ENCODE measurements at regions not wholly inside any gene's neighbourhood (a gene's known extent, or its start where the extent isn't known, plus 50 kb on each side); places are given as distances from the start of the nearest gene placed in this dataset.
A peak's percentile ranks its signal among the peaks of the same experiment; 100 is the strongest.

DNA sequence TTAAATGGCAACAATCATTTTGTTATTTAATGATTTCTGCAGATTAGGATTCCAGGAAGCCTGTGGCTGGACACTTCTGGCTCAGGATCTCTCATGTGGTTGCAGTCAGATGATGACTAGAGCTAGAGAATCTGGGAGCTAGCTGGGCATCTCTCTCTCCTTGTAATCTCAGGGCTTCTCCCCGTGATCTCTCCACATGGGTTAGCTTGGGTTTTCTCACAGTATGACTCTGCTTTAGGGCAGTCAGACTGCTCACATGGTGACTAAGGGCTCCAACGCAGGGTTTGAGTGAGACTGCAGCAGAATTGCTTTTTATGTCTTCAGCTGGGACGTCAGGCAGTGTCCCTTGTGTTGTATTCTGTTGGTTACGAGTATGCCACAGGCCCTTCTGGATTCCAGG lies 361.4 kb downstream of the CBLL2 start:
- H3K27ac Mint-ChIP-seq: peak overlapping the region in 1 of 3 experiments; percentile 66; a peak in 1 of 7 replicates
- Histone ChIP-seq H3K9ac (ENCODE audit: extremely low read depth, insufficient read length, low read length) (no peak overlapping the region), H2AFZ (ENCODE audit: low read length) (no peak overlapping the region), H3K23me2 (ENCODE audit: insufficient read length, low read depth, low read length, poor library complexity, severe bottlenecking) (no peaks in the 10 kb centered on the region), H3K4me2 (ENCODE audit: insufficient read depth, insufficient read length, low read length) (no peak overlapping the region), H4K91ac (ENCODE audit: insufficient read length, low read depth, low read length) (no peak overlapping the region), H2BK12ac (ENCODE audit: insufficient read length, low read depth, low read length) (no peak overlapping the region), H2AK5ac (ENCODE audit: insufficient read length, low read length) (no peak overlapping the region), H3K9me3 (ENCODE audit: control insufficient read depth, low read depth, low read length) (no peaks in the 10 kb centered on the region), H4K8ac (replicated peaks; ENCODE audit: insufficient read length, low read depth, low read length) (no peak overlapping the region), H3T11ph (ENCODE audit: low read length) (no peak overlapping the region), H3K23ac (ENCODE audit: insufficient read length, low read depth, low read length) (no peak overlapping the region), H3K27me3 (ENCODE audit: insufficient read depth, low read length) (no peaks in the 10 kb centered on the region), H2BK120ac (ENCODE audit: low read depth, low read length, poor library complexity, severe bottlenecking) (no peak overlapping the region), H3K4ac (ENCODE audit: low read depth, low read length) (no peak overlapping the region), H4K5ac (ENCODE audit: insufficient read length, low read depth, low read length) (no peak overlapping the region), H2BK5ac (ENCODE audit: insufficient read length, low read length) (no peak overlapping the region), H4K20me1 (ENCODE audit: control insufficient read depth, insufficient read depth, insufficient read length) (no peaks in the 10 kb centered on the region), H3K27ac (ENCODE audit: insufficient read length, low read depth, low read length) (no peak overlapping the region), H3K18ac (ENCODE audit: insufficient read length, low read depth, low read length) (no peak overlapping the region), H3K4me1 (ENCODE audit: insufficient read depth, low read length) (no peaks in the 10 kb centered on the region), H2BK15ac (ENCODE audit: low read depth, low read length) (no peak overlapping the region), H3K79me1 (ENCODE audit: insufficient read depth, low read depth, low read length, poor library complexity, severe bottlenecking) (no peaks in the 10 kb centered on the region), H2BK20ac (ENCODE audit: low read depth, low read length, poor library complexity, severe bottlenecking) (peak overlapping the region; percentile 75), H3K56ac (ENCODE audit: insufficient read length, low read depth, low read length) (no peak overlapping the region), H3K14ac (ENCODE audit: insufficient read depth, low read length) (no peak overlapping the region), H3K79me2 (ENCODE audit: insufficient read depth, low read length) (no peaks in the 10 kb centered on the region)
- H3K4me1 Mint-ChIP-seq: no peaks in the 10 kb centered on the region
- DNase-seq: no peak
- TF ChIP-seq, protein P1, sequence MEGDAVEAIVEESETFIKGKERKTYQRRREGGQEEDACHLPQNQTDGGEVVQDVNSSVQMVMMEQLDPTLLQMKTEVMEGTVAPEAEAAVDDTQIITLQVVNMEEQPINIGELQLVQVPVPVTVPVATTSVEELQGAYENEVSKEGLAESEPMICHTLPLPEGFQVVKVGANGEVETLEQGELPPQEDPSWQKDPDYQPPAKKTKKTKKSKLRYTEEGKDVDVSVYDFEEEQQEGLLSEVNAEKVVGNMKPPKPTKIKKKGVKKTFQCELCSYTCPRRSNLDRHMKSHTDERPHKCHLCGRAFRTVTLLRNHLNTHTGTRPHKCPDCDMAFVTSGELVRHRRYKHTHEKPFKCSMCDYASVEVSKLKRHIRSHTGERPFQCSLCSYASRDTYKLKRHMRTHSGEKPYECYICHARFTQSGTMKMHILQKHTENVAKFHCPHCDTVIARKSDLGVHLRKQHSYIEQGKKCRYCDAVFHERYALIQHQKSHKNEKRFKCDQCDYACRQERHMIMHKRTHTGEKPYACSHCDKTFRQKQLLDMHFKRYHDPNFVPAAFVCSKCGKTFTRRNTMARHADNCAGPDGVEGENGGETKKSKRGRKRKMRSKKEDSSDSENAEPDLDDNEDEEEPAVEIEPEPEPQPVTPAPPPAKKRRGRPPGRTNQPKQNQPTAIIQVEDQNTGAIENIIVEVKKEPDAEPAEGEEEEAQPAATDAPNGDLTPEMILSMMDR (conservative IDR thresholded peaks at IDR 0.05): no peak
- no peaks in the 10 kb centered on the region for H3K36me3 Mint-ChIP-seq (ENCODE audit: insufficient read depth in 1 of 3, low read depth in 3 of 3)
- H3K27me3 Mint-ChIP-seq (ENCODE audit: low read depth): no peaks in the 10 kb centered on the region; the same call in 1 of the 2 replicates
- peaks cover 7 to 29% of the 10 kb centered on the region in 2 experiments for H3K9me3 Mint-ChIP-seq
- H3K4me3 Mint-ChIP-seq: no peak overlapping the region
- WGBS (ENCODE audit: extremely low coverage, insufficient read length, low lambda C conversion rate): no CpG with 5 or more reads among the region's 4 CpGs
